ENCODE measurements at regions not wholly inside any gene's neighbourhood (a gene's known extent, or its start where the extent isn't known, plus 50 kb on each side); places are given as distances from the start of the nearest gene placed in this dataset.
"Not testable (repeated sequence)": the region's sequence is repeated elsewhere in the genome, so short reads cannot be mapped to it uniquely, and the experiment has no call there.

- TF ChIP-seq POLR2A, CTCF (IDR thresholded peaks at IDR 0.05): not testable (repeated sequence)
Measured at GRCh38 chr4:26209378-26209777, 111.4 kb upstream of the RBPJ start.

Data from testis (tissue), 2 donors.